ENCODE measurements at regions not wholly inside any gene's neighbourhood (a gene's known extent, or its start where the extent isn't known, plus 50 kb on each side); places are given as distances from the start of the nearest gene placed in this dataset.

DNA sequence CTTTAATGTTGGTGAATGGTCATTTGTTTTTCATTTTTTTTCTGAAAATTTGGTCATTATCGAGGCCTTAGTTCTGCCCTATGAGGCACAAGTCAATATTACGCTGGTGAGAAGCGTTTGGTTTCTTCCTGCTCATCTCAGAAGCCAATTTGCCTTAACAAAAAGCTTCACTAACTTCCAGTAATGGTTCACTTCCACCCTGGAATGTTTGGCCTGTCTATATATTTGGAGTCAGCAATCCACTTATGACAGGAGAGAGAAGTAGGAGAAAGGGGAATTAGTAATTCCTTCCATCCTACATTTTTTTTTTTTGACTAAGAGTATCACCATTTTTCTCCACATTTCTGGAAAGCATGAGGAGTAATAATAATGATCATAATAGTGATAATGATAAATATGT is 124.4 kb downstream of the DIPK2A start:
- TF ChIP-seq JUND (IDR thresholded peaks at IDR 0.05; ENCODE audit: low read depth) = no peak
- in situ Hi-C loops (cut with HindIII; ENCODE audit: low pct_unique_long_range_greater_than_20kb, low sequenced_read_pairs) = no loop called here
- DNase-seq (ENCODE audit: low read depth in 1 of 2, low spot score in 1 of 2) = no peak

DNA sequence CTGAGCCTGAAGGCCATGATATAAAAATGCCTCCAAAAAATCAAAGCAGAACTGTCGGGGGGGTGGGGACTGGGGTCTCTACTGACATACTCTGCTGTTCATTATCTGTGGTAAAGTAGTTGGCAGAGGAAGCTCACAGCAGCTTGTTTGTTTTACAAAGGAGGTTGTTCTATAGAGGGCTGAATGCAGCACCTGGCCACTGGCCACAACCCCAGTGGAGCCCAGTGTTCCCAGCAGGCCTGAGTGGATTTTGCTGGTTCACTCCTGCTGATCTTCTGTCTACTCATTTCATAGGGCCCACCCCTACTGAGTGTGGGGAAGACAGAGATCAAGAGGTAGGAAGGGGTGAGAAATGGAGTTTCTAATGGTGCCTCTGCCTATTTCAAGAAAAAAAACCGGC is 125.5 kb downstream of the DIPK2A start:
- no peak for DNase-seq (ENCODE audit: low read depth in 1 of 2, low spot score in 1 of 2)
- in situ Hi-C loops (cut with HindIII; ENCODE audit: low pct_unique_long_range_greater_than_20kb, low sequenced_read_pairs) = no loop called here
- TF ChIP-seq JUND (IDR thresholded peaks at IDR 0.05; ENCODE audit: low read depth) = no peak

DNA sequence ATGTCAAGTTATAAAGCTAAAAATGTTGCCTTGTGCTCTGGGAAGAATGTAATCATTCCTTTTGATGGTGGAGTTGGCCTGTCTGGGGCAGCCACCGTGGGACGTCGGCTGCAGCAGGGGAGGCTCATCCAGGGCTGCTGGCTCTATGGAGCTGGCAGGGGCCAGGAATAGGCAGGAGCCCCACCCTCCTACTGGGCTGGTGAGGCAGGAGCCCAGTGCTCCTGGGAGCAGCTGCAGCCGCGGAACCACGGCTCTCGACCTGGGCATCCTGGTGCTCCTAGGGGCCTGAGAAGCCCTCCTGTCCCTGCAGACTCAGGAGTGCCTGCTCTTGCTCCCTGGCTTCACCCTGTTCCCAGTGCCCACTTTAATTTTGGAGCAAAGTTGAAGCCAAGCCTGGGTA is 127.1 kb downstream of the DIPK2A start:
- in situ Hi-C loops (cut with HindIII; ENCODE audit: low pct_unique_long_range_greater_than_20kb, low sequenced_read_pairs) = no loop called here
- DNase-seq (ENCODE audit: low read depth in 1 of 2, low spot score in 1 of 2) = no peak
- no peak for TF ChIP-seq JUND (IDR thresholded peaks at IDR 0.05; ENCODE audit: low read depth)

GRCh38 chr3:144102421-144102820 is 130.8 kb downstream of the DIPK2A start:
- DNase-seq (ENCODE audit: low read depth in 1 of 2, low spot score in 1 of 2) = no peak
- in situ Hi-C loops (cut with HindIII; ENCODE audit: low pct_unique_long_range_greater_than_20kb, low sequenced_read_pairs) = no loop called here
- TF ChIP-seq JUND (IDR thresholded peaks at IDR 0.05; ENCODE audit: low read depth) = no peak

DNA sequence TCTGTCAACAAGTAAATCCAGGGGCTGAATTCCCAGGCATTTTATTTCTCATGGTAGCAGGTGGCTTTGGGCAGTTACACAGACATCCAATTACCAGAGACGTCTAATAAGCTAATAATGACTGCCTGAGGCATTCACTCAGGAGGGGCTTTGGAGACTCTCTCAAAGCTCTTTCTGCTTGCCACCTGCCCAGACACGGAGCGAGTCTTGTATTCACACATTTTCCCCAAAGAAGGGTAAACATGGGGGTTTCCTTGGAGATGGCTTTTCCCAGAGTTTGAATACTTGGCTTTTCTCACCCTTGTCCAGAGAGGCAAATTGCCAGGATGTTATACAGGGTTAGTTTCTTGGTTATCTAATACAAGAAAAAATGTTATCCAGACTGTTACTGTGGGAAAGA is 132.6 kb downstream of the DIPK2A start:
- no peak for TF ChIP-seq JUND (IDR thresholded peaks at IDR 0.05; ENCODE audit: low read depth)
- DNase-seq (ENCODE audit: low read depth in 1 of 2, low spot score in 1 of 2) = no peak
- in situ Hi-C loops (cut with HindIII; ENCODE audit: low pct_unique_long_range_greater_than_20kb, low sequenced_read_pairs) = no loop called here

GRCh38 chr3:144104679-144105078 is 133.1 kb downstream of the DIPK2A start:
- no peak for DNase-seq (ENCODE audit: low read depth in 1 of 2, low spot score in 1 of 2)
- TF ChIP-seq JUND (IDR thresholded peaks at IDR 0.05; ENCODE audit: low read depth) = no peak
- in situ Hi-C loops (cut with HindIII; ENCODE audit: low pct_unique_long_range_greater_than_20kb, low sequenced_read_pairs) = no loop called here

DNA sequence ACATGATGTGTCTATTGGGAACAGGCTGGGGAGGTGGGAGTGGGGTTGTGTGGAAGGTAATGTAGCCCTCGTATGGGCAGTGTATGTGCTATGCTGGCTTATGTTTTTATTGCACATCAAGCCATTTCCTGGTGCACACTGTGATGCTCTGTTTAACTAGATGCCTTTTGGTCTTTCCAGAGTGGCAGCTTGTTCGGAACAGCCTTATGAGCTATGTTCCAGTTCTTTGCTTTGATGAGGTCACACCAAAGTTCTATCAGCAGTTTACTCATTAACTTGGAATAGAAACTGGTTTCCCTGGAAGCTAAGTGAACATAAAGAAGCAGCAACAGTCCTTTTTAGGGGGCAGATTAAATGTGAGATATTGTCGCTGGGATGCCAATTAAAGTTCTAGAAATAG is 133.9 kb downstream of the DIPK2A start:
- in situ Hi-C loops (cut with HindIII; ENCODE audit: low pct_unique_long_range_greater_than_20kb, low sequenced_read_pairs) = no loop called here
- DNase-seq (ENCODE audit: low read depth in 1 of 2, low spot score in 1 of 2) = peak in 1 of 2 experiments; percentile 51
- no peak for TF ChIP-seq JUND (IDR thresholded peaks at IDR 0.05; ENCODE audit: low read depth)

DNA sequence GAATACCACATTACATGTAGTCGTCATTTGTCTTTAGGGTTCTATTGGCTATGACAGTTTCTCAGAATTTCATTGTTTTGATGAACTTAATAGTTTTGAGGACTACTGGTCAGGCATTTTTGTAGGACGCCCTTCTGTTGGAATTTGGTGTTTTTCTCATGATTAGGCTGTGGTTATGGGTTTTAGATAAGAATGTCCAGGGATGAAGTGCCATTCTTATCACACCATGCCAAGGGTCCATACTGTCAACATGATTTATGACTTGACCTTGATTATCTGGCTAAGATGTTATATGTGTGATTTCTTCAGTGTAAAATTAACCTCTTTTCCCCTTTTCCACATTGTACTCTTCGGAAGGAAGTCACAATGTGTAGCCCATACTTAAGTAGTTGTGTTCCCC is 135.3 kb downstream of the DIPK2A start:
- in situ Hi-C loops (cut with HindIII; ENCODE audit: low pct_unique_long_range_greater_than_20kb, low sequenced_read_pairs) = no loop called here
- DNase-seq (ENCODE audit: low read depth in 1 of 2, low spot score in 1 of 2) = no peak
- no peak for TF ChIP-seq JUND (IDR thresholded peaks at IDR 0.05; ENCODE audit: low read depth)

GRCh38 chr3:144107923-144108322 is 136.3 kb downstream of the DIPK2A start:
- no peak for TF ChIP-seq JUND (IDR thresholded peaks at IDR 0.05; ENCODE audit: low read depth)
- DNase-seq (ENCODE audit: low read depth in 1 of 2, low spot score in 1 of 2) = no peak
- in situ Hi-C loops (cut with HindIII; ENCODE audit: low pct_unique_long_range_greater_than_20kb, low sequenced_read_pairs) = no loop called here

DNA sequence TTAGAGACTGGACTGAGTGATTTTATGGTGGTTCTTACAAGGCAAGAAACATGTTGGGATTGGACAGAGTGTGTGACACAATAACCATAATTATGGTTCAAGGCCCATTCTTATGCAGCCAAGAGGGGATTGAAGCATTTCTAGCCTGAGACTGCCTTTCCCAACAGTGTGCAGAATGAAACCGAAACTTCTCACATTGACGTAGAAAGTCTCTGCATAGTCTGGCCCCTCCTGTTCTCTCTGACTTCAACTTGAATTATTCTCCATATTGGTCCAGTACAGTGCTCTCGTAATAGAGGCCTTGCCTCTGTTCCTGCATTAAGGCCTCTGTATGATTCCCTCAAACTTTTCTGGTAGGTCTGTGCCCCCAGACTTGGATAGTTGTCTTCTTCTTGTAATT is 138.3 kb downstream of the DIPK2A start:
- no peak for TF ChIP-seq JUND (IDR thresholded peaks at IDR 0.05; ENCODE audit: low read depth)
- in situ Hi-C loops (cut with HindIII; ENCODE audit: low pct_unique_long_range_greater_than_20kb, low sequenced_read_pairs) = no loop called here
- DNase-seq (ENCODE audit: low read depth in 1 of 2, low spot score in 1 of 2) = no peak

GRCh38 chr3:144112036-144112435 is 140.4 kb downstream of the DIPK2A start:
- TF ChIP-seq JUND (IDR thresholded peaks at IDR 0.05; ENCODE audit: low read depth) = peak; percentile 34; the same call in 1 of the 2 replicates
- in situ Hi-C loops (cut with HindIII; ENCODE audit: low pct_unique_long_range_greater_than_20kb, low sequenced_read_pairs) = no loop called here
- peak in 1 of 2 experiments; percentile 96 for DNase-seq (ENCODE audit: low read depth in 1 of 2, low spot score in 1 of 2)

GRCh38 chr3:144112437-144112836 is 140.8 kb downstream of the DIPK2A start:
- in situ Hi-C loops (cut with HindIII; ENCODE audit: low pct_unique_long_range_greater_than_20kb, low sequenced_read_pairs) = no loop called here
- peak; percentile 19 to 97 for DNase-seq (ENCODE audit: low read depth in 1 of 2, low spot score in 1 of 2)
- no peak for TF ChIP-seq JUND (IDR thresholded peaks at IDR 0.05; ENCODE audit: low read depth)

DNA sequence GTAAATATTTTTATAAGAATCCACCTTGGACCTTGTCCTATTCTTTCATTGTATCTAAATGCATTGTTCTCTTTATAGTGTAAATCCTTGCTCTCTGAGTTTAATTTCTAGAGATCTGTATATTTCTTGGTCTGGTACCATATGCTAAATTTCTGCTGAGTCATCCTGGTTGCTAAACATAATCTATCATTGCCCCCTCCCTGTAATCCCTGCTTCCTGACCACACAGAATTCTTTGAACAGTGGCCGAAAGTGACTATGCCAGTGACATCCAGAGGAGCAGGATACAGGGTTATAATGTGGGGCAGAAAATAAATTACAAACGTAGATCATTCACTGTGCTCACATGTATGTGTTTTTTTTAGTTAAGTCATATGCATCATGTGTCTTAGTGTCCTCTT is 143.1 kb downstream of the DIPK2A start:
- in situ Hi-C loops (cut with HindIII; ENCODE audit: low pct_unique_long_range_greater_than_20kb, low sequenced_read_pairs) = no loop called here
- no peak for TF ChIP-seq JUND (IDR thresholded peaks at IDR 0.05; ENCODE audit: low read depth)
- no peak for DNase-seq (ENCODE audit: low read depth in 1 of 2, low spot score in 1 of 2)

DNA sequence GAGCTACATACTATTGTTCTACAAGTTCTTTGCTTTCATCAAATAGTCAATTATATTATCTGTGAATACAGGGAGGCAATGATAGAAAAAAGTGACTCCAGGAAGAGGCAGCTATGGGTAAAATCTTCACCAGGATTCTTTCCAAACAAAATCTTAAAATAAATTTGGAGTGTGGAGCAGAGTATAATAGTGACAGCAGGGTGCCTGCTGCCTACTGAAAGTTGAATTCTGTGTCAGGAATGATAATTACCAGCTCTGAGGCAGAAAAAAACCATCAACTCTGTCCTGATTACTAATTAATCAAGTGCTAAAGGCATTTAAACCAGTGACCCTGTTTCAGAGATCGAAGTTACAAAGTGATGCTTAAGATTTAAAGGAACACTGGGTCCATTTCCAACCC is 148.0 kb downstream of the DIPK2A start:
- no peak for TF ChIP-seq JUND (IDR thresholded peaks at IDR 0.05; ENCODE audit: low read depth)
- in situ Hi-C loops (cut with HindIII; ENCODE audit: low pct_unique_long_range_greater_than_20kb, low sequenced_read_pairs) = no loop called here
- no peak for DNase-seq (ENCODE audit: low read depth in 1 of 2, low spot score in 1 of 2)
